Anterior cingulate cortex (tissue), 58 donors: ENCODE measurements at regions not wholly inside any gene's neighbourhood (a gene's known extent, or its start where the extent isn't known, plus 50 kb on each side); places are given as distances from the start of the nearest gene placed in this dataset.

Experiments used
- DNase-seq, 58 donors: peaks; one replicate each; lab custom pipeline; 2025; lab: John Stamatoyannopoulos, UW

DNA sequence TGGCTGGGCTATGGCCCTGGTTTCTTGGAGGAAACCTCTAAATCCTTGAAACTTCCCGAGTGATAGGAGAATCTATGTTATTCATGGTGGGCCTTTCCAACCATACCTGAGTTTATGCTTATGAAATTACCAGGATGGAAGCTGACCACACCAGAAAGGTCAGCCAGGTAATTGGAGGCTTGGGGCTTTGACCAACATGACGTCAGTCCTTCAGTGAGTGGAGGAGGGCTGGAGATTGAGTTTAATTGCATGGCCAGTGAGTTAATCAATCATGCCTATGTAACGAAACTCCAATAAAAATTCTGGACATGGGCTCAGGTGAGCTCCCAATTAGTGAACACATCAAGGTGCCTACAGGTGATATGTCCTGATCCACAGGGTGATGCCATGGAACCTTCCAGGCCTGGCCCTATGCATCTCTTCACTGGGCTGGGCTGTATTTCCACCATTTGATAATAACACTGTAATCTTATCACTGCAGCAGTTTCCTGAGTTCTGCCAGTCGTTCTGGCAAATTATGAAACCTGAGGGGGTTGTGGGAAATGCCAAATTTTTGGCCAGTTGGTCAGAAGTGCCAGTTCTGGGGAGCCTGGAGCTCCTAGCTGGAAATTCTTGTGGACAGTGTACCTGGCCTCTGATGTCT is 106.5 kb downstream of the CDH26 start:
- DNase-seq: no peak

DNA sequence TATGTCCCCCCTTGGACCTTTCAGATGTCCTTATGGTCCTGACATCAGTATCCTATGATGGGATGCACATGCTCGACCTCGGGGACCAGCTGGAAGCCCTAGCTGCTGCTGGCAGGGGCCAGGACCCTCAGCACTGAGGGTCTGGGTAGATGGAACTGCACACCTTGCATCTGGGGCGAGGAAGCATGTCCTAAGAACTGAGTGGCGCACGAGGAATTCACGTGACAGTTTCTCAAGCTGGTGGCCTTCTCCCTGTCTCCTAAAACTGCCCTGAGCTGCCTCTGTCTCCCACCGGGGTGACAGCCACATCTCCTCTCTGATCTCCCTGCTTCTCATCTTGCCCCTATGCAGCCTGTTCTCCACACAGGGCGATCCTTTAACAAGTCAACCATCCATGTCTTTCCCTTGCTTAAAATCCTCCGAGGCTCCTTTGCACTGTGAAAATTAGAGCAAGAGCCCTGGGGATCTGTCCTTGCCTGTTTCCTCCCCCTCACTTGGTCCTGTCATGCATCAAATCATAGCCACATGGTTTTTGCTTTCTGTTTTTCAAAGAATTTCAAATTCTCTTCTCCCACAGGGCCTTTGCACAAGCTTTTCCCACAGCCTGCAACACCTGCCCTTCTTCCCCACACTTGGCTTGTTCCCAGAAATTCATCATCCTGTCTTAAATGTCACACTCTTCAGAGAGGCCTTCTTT is 107.7 kb downstream of the CDH26 start:
- no peak for DNase-seq

DNA sequence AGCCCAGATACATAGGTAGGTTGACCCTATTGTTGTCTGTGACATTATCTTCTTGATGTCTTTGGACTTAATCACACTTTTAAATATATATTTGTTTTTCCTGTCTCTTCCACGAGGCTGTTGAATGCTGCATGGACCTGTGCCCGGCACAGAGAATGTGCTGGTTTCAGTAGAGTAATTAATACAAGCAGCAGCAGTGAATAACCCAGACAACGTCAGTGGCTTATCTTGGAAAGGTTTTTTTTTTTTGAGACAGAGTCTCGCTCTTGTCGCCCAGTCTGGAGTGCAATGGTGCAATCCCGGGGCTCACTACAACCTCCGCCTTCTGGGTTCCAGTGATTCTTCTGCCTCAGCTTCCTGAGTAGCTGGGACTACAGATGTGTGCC is 108.2 kb downstream of the CDH26 start:
- DNase-seq: no peak

DNA sequence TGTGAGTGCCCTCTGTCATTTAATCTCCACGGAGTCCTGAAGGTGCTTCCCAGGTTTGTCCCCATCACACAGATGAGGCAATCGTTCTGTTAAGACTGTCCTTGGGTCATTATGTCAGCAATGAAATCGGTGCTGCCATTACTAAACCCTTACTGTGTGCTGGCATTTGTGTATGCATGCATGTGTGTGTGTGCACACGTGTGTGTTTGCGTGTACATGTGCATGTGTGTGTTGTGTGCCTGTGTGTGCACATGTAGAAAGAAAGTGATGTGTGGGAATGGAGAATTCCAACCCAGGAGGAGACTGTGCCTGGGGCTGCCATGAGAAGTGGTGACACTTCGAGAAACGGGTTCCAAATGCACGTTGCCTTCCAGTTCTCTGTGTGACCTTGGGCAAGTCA is 110.3 kb downstream of the CDH26 start:
- no peak for DNase-seq

DNA sequence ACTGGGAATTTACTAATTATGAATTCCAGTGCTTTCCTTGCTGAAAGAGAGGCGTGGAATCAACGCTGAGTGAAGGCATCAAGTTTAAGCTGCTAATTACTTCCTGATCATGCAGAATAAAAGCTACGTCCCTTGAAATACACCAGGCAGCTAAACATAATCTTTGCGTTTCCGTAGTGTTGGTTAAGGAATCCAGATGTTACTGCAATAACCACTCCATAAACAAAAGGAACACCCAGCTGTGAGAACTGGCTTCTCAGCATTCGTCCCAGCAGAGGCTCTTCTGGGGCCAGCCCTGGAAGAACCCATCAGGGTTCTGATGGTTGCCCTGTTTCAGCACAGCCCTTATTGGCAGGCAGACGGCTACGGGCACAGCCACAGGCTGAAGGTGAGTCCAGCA is 111.4 kb downstream of the CDH26 start:
- no peak for DNase-seq

DNA sequence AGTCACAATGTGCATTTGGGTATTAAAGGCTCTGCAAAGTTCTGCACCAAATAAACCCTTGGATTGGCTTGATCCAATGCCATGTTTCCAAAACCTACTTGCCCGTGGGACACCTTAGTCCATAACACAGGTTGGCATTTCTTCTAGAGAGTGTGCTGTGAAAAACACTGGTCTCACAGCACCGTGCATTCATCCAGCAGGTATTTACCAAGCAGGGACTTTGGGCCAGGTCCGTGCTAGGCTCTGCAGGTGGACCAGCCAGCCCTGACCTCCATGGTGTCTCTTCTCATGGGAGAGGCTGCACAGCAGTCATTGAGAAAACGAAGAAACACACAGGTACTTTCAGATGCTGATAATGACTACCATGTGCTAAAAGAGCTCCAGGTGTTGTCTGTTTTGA is 112.6 kb downstream of the CDH26 start:
- DNase-seq: no peak

DNA sequence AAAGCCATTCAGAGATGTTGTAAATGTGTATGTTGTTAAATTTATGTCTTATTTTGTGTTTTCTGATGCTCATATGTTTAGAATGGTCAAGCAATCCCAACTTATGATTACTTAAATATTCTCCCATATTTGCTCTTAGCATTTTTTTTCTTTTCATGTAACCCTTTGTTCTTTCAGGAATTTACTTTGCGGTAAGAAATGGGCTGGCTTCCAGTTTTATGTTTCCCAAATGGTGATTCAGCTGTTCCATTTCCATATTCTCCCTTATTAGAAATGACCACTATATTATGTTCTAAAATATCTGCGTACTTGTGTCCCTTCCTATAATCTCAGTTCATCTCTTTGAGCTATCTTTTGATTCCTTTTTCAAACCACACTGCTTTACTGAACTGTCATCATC is 113.7 kb downstream of the CDH26 start:
- no peak for DNase-seq

DNA sequence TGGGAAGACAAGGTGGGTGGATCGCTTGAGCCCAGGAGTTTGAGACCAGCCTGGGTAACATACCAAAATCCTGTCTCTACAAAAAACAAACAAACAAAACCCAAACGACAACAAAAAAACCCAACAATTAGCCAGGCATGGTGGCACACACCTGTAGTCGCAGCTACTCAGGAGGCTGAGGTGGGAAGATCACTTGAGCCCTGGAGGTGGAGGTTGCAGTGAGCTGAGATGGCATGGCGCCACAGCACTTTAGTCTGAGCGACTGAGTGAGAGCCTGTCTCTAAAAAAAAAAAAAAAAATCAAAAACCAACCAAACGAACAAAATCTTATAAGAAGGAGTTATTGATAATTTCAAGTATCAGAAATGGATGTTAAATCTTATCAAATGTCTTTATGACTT is 114.9 kb downstream of the CDH26 start:
- no peak for DNase-seq

DNA sequence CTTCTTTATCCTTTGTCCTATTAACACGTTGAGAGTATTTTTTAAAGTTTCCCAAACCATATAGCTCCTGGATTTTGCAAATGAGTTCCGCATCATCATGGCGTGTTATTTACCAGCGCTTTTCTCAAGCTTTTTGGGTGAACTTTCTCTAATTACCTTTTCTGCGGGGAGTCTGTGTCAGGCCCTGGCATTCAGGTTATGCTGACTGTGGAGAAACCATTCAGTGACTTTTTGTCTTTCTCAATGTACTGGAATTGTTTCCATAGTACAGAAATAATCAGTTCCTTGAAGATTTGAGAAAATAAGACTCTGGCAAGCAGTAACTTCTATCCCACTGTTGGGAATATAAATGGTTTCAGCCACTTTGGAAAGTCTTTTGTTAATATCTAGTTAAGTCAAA is 115.3 kb downstream of the CDH26 start:
- no peak for DNase-seq

DNA sequence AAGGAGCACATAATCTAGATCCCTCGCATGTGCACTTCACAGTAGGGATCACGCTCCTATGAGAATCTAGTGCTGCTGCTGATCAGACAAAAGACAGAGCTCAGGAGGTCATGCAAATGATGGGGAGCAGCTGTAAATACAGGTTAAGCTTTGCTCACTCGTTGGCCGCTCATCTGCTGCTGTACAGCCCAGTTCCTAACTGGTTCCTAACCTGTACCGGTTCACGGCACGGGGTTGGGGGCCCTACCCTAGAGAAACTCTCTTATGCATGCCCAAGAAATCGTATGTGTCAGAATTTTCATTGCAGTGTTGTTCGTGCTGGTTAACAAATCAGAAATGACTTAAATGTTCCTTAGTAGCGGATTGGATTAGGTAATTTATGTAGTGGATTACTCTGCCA is 116.1 kb downstream of the CDH26 start:
- DNase-seq: no peak

DNA sequence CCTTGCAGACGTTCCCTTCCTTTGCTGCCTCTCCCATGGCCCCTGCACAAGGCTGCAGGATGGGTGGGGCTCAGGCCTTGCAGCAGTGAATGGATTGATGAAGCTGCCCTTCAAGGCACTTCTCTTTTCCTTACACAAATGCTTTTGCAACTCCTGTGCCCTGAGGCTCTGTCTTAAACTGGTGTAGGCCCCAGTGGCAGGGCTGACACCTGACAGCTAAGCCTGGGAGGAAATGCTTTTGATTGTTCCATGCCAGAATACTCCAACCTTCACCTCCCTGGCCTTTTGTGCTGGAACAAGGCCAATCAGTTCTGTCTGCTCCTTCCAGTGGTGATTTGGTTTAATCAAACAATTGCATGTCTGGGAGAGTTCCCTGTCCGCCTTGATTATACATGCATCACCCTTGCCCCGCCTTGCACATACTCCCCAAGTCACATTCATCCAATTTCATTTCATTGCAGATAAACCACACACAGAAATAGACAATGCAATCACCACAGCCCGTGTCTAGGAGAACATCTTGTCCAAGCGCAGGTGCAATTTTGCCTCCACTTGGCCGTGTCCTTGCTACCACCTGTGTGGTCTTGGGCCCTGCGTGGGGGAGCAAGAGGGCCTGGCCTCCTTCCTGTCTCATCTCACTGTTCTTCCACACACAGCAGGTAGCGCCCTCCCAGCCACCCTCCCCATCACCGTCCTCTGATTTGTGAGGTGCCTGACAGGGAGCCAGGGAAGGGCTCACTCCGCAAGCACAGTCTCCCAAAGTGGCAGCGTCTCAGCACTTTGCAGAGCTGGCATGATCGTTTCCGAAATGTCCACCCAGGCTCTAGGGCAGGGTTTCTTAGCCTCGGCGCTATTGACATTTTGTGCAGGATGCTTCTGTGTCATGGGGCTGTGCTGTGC is 120.4 kb downstream of the CDH26 start:
- no peak for DNase-seq

DNA sequence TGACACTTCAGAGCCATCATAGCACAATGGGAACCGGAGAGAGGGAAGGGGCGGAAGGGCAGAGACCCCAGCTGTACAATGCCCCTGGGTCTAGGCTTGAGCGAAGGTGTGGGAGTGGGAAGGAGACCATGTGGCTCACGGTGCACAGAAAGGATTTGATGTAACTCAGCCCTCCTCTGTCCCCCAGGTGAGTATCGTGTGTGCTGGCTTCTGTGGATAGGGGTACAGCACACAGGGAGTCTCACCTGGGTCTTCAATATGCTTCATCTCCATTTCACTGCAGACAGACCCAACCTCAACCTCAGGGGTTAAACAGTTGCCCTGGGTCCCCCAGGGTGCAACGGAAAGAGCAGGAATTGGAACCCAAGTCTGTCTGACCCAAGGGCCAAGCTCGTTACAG is 122.2 kb downstream of the CDH26 start:
- DNase-seq: no peak

DNA sequence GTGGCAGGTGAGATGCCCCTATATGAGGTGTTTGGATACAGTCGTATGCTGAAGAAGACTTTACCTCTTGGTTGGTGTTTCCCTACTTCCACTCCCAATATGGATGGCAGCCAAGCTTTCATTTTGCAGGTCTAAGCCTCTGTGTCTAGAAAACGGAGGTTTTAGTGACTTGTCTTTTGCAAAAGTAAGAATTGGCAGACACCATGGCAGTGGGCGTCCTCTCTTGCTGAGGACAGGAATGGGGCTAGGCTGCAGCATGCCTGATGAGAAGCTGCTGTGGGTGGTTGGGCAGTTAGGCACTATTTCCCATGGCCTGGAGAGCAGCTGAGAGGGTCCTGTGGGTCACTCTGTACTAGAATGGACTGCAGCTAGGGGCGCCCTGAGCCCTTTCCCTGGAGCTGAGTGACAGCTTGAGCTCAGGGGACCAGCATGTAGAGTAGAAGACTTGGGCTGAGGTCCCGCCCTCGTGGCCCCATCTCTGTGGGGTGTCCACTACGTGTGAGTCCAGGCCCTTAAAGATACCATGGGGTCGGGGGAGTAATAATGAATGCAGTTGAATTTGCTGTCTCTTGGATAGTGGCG is 127.4 kb downstream of the CDH26 start:
- DNase-seq: peak in 22 of 58 donors; percentile 4 to 51 (median 22)

DNA sequence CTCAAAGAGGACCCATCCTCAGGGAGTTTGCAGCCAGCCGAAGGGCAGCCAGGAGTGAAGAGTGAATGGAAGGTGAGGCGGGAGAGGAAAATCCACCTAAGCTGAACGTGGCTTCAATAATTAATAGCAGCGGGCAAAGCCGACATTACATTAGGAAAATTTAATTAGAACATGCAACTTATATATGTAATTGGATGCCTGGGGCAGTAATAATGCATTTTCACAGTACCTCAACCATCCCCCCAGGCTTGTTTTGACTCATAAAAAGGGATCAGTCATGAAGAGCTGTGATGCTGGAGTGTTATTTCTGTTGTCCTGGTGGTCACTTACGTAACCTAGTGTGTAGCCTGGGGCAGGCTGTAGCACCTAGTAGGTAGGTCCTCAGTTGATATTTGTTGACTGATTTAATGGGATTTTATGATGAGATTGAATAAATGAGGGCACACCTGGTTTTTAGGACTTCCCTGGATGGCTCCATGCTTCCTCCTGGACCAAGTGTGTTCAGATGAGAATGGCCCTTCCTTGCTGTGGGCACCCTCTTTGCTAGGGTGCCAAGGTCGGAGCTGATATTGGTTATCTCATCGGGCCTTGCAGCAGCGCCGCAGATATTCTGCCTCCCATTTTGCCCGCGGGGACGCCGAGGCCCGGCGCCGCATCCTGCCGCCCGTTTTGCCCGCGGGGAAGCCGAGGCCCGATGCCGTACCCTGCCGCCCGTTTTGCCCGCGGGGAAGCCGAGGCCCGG is 128.8 kb downstream of the CDH26 start:
- DNase-seq: no peak

DNA sequence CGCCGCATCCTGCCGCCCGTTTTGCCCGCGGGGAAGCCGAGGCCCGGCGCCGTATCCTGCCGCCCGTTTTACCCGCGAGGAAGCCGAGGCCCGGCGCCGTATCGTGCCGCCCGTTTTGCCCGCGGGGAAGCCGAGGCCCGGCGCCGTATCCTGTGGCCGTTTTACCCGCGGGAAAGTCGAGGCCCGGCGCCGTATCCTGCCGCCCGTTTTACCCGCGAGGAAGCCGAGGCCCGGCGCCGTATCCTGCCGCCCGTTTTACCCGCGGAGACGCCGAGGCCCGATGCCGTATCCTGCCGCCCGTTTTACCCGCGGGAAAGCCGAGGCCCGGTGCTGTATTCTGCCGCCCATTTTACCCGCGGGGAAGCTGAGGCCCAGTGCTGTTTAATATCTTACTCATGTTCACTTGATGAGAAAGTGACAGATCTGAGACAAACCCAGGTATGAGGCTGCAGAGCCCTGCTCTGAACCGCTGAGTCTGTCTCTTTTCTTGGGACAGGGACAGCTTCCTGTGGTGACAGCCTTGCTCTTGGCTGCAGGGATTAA is 129.4 kb downstream of the CDH26 start:
- DNase-seq: no peak

DNA sequence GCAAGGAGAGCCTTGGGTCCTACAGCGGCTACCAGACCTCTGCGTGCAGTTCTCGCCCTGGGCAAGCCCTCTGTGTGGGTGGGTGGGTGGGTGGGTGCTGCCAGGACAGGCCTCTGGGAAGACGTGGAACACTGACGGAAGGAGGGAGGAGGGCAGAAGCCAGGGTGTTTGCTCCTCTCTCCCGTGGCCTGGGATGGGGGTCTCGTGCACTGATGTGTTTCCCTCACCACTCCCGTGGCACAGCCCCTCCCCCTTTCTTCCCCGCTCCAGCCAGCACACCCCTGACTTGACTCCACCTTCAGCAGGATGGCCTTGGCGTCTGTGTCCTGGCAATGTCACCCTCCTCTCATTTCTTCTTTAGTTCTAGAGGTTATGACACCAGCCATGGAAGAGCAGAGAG is 130.0 kb downstream of the CDH26 start:
- DNase-seq: no peak

DNA sequence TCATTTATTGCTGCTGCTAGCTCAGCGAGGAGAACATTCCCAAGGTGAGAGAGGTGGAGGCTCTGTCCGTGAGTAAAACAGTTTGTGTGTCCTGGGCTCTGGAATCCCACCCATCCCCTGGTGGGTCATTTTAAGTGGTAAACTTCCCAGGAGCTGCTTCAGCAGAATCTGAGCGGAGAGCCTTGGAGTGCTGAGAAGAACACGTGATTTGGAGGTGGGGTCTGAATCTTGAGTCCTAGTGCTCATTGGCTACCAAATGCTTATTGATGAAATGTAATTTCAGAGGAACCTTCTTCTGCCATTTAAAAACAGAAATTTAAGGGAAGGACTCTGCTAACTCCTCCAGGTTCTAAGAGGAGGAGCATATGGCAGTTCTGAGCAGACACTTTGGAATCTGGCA is 132.4 kb downstream of the CDH26 start:
- no peak for DNase-seq

DNA sequence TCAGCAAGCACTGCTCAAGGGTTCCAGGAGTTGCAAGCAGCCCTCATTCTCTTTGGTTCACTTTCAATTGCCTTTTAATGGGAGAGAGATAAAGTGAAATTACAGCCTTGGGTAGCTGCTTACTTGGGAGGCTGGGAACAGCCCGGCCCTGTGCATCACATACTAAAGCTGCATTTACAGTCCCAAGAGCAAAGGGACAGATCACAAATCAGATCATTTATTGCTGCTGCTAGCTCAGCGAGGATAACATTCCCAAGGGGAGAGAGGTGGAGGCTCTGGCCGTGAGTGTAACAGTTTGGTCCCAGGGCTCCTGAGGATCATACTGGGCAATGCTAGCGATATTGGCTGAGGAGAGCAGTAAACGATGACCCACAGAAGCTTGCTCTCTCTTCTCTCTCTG is 133.1 kb downstream of the CDH26 start:
- DNase-seq: no peak

DNA sequence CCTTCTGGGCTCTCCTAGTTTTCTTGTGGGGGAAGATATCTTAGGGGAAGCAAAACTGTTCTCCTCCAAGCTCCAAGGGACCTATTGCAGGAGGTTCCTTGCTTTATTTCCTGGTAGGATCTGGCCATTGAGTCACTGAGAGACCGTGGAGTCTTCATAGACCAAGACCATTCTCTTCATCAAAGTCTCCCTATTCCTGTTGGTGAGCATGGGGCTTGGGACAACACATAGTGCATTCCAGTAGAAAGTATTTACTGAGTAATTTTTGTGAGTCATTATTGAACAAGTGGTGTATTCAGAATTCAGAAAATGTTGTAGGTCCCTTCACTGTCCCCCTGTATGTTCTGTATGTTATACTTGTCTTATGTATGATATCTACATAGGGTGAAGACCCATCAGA is 133.6 kb downstream of the CDH26 start:
- no peak for DNase-seq

DNA sequence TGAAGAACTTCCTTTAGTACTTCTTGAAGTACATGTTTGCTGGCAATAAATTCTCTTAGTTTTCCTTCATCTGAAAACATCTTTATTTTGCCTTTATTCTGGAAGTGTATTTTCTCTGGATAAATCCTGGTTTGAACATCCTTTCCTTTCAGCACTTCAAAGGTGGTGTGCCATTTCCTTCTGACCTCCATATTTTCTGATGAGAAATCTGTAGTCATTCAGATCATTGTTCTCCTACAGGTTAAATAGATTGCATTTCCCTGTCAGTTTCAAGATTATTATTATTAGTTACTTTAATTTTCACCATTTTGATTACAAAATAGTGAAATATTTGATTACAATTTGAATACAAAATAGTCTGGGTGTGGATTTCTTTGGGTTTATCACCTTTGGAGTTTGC is 134.5 kb downstream of the CDH26 start:
- no peak for DNase-seq
